D721Med (cell line): ENCODE measurements at regions not wholly inside any gene's neighbourhood (a gene's known extent, or its start where the extent isn't known, plus 50 kb on each side); places are given as distances from the start of the nearest gene placed in this dataset.

Source experiments
- DNase-seq: peaks from one replicate; pipeline ENCODE4 v3.0.0; 2011; ENCODE audit warnings: low spot score; ENCODE audit not compliant: insufficient read length
- FAIRE-seq: peaks from 2 replicates; lab custom pipeline; 2011; peaks lifted over from hg19 to GRCh38; lab: Jason Lieb, UNC
- TF ChIP-seq, protein P1 (sequence below): IDR thresholded peaks from 2 replicates; pipeline ENCODE4 v1.5.1; 2012; ENCODE audit warnings: mild to moderate bottlenecking, control low read depth; ENCODE audit not compliant: insufficient read depth; ENCODE audit errors: missing control alignments

- no peak for FAIRE-seq
- TF ChIP-seq, protein P1, sequence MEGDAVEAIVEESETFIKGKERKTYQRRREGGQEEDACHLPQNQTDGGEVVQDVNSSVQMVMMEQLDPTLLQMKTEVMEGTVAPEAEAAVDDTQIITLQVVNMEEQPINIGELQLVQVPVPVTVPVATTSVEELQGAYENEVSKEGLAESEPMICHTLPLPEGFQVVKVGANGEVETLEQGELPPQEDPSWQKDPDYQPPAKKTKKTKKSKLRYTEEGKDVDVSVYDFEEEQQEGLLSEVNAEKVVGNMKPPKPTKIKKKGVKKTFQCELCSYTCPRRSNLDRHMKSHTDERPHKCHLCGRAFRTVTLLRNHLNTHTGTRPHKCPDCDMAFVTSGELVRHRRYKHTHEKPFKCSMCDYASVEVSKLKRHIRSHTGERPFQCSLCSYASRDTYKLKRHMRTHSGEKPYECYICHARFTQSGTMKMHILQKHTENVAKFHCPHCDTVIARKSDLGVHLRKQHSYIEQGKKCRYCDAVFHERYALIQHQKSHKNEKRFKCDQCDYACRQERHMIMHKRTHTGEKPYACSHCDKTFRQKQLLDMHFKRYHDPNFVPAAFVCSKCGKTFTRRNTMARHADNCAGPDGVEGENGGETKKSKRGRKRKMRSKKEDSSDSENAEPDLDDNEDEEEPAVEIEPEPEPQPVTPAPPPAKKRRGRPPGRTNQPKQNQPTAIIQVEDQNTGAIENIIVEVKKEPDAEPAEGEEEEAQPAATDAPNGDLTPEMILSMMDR = no peak
Observed at GRCh38 chr18:71405169-71405809, 1116.4 kb downstream of the SOCS6 start.

GRCh38 chr18:71403501-71403900 lies 1114.7 kb downstream of the SOCS6 start:
- no peak for DNase-seq
- TF ChIP-seq, protein P1 = no peak
- FAIRE-seq = peak; percentile 16

More at GRCh38 chr18:71405169-71405809, 1116.4 kb downstream of the SOCS6 start:
- DNase-seq = no peak

DNA sequence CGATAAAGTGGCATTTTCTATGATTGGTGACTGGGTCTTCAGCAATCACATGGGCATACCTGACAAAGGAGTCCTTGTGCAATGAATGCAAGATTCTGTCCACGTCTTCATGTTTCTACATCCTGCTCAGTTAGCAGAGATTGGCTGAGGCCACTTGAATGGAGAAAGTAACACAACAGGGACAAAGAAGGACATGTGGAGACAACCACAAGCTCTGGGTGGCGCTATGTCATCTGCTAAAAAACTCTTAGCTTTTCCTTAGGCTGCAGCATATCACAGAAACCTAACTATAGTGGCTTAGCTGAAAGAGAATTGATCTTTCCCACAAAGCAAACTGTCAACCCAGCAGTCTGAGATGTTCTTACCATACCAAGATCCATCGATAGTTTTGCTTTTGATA lies 1109.7 kb downstream of the SOCS6 start:
- TF ChIP-seq, protein P1 = peak; percentile 44
- peak; percentile 91 for FAIRE-seq
- no peak for DNase-seq

- DNase-seq = no peak
- FAIRE-seq = peak; percentile 94
- TF ChIP-seq, protein P1 = no peak
Observed at GRCh38 chr18:71388148-71388547, 1099.3 kb downstream of the SOCS6 start.

DNA sequence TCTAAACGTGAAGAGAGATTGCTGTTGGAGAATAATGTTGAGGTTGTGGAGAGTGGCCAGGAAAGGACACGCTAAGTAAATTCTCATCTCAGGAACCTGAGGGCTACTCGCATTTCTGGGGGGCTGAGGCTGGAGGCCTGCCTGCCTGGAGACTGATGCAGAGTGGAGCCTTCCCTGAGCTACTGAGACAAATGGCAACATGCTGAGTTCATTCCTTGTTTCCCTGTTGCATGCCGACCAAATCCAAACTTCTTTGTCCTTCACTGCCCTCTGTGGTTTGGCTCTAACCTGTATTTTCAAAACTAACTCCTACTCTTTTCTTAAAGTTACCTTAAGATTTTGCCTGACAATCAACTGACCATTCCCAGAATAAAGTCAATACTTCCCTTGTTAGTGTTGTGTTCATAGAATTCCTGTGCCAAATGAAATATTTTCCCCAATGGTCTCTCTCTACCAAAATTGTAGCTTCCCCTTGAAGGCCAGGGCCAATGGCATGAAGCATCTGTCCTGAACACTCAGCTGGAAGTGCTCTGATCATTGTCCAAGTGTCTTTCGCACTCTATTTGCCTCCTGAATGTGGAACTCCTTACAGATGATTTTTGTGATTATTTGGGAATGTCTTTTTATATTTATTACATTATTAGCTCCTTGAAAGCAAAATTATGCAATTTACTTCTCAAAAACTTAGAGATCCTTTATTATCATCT lies 1085.6 kb downstream of the SOCS6 start:
- no peak for DNase-seq
- TF ChIP-seq, protein P1 = peak; percentile 2
- no peak for FAIRE-seq

DNA sequence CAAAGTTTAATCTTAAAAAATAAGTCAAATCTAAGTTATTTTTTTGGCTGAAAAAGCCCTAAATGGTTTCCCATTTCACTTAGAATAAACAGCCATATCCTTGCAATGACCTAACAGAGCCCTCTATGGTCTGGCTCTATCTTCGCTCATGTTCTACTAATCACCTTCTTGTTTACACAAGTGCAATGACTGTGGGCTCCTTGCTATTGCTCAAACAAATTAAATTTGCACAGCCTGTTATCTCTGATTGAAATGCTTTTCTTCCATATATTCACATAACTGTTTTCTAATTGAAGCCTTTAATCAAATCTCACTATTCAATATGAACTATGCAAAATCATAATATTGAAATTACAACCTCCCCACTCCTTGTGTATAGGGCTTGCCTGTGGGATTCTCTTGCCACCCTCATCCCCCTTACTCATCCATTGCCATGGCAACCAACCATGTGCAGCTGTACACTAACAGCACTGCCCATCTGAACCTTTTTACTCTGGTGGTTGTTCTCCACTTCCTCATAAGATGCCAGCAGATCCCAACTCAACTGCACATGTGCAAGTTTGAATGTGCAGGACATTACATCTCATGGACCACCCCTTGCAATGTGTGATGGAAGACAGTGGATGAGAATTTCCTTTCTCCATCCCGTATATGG lies 1083.2 kb downstream of the SOCS6 start:
- FAIRE-seq (peak; percentile 87), DNase-seq (no peak)
- TF ChIP-seq, protein P1 = no peak
